ENCODE measurements at regions not wholly inside any gene's neighbourhood (a gene's known extent, or its start where the extent isn't known, plus 50 kb on each side); places are given as distances from the start of the nearest gene placed in this dataset.

GRCh38 chrX:4841216-4841745, 1127.8 kb upstream of the PRKX start:
- DNase-seq: no peak

- no peak for DNase-seq
These were observed 1118.1 kb upstream of the PRKX start for GRCh38 chrX:4831574-4831973.

- no peak for DNase-seq
These were observed 1117.6 kb upstream of the PRKX start for GRCh38 chrX:4830880-4831557.

- no peak for DNase-seq
These were observed 1112.1 kb upstream of the PRKX start for GRCh38 chrX:4825550-4825949.

- no peak for DNase-seq
These were observed 1096.1 kb upstream of the PRKX start for GRCh38 chrX:4809571-4809970.

GRCh38 chrX:4805502-4805901, 1092.1 kb upstream of the PRKX start:
- DNase-seq: no peak

- DNase-seq: no peak
These were observed 1087.3 kb upstream of the PRKX start for GRCh38 chrX:4800756-4801155.

- DNase-seq: no peak
These were observed 1074.5 kb upstream of the PRKX start for GRCh38 chrX:4787971-4788370.

GRCh38 chrX:4764888-4765287, 1051.4 kb upstream of the PRKX start:
- no peak for DNase-seq

- no peak for DNase-seq
These were observed 1048.7 kb upstream of the PRKX start for GRCh38 chrX:4762196-4762595.

GRCh38 chrX:4754878-4755604, 1041.6 kb upstream of the PRKX start:
- no peak for DNase-seq

- DNase-seq: no peak
These were observed 1027.6 kb upstream of the PRKX start for GRCh38 chrX:4741024-4741423.

GRCh38 chrX:4735299-4735698, 1021.9 kb upstream of the PRKX start:
- no peak for DNase-seq

GRCh38 chrX:4710618-4711433, 997.4 kb upstream of the PRKX start:
- no peak for DNase-seq

GRCh38 chrX:4708970-4709760, 995.7 kb upstream of the PRKX start:
- no peak for DNase-seq

GRCh38 chrX:4706961-4707360, 993.5 kb upstream of the PRKX start:
- no peak for DNase-seq

- DNase-seq: no peak
These were observed 977.1 kb upstream of the PRKX start for GRCh38 chrX:4690521-4690920.

GRCh38 chrX:4682636-4683035, 969.2 kb upstream of the PRKX start:
- DNase-seq: no peak

GRCh38 chrX:4675686-4676300, 962.3 kb upstream of the PRKX start:
- DNase-seq: no peak

- DNase-seq: no peak
These were observed 960.8 kb upstream of the PRKX start for GRCh38 chrX:4674028-4674782.

GRCh38 chrX:4671344-4671743, 957.9 kb upstream of the PRKX start:
- no peak for DNase-seq

GRCh38 chrX:4670606-4671005, 957.2 kb upstream of the PRKX start:
- DNase-seq: no peak
